Retina (tissue), 1 donor: ENCODE measurements at regions not wholly inside any gene's neighbourhood (a gene's known extent, or its start where the extent isn't known, plus 50 kb on each side); places are given as distances from the start of the nearest gene placed in this dataset.
A peak's percentile ranks its signal among the peaks of the same experiment; 100 is the strongest.

Source experiments
- DNase-seq: peaks from one replicate; pipeline ENCODE4 v3.0.0-alpha.2; 2016

DNA sequence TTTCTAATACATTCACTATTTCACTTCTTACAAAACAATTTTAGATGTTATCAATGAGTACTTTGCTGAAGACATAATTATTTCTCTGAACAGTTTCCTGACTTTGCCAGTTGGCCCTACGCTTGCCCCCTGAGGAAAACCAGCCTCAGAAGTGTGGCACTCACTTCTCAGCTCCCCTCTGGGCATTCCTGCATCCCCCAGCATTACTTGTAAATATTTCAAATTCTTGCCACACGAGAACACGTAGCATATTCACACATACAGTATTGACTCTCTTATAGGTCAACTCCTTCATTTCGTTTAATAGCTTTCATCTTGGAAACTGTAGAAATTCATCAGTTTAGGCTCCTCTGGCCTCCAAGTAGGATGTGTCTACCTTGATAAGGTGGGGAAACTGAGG, 65.2 kb downstream of the OTX2 start:
- no peak for DNase-seq

DNA sequence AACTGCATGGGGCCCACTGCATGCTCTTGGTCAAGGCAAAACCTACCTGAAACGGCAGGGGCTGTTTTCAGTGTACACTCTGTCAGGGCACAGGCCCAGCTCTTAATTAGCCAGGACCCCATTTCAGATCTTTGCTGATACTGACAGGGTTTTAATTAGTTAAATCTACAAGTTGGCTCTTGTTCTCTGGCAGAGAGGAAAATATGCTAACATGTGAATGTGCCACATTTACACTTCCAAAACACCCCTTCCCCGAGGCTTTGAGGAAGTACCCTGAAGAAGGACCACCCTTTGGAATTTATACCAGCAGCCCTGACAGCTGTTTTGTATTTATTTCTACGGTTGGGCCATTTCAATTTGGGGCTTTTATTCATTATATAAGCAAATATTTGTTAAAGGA, 66.3 kb downstream of the OTX2 start:
- no peak for DNase-seq

DNA sequence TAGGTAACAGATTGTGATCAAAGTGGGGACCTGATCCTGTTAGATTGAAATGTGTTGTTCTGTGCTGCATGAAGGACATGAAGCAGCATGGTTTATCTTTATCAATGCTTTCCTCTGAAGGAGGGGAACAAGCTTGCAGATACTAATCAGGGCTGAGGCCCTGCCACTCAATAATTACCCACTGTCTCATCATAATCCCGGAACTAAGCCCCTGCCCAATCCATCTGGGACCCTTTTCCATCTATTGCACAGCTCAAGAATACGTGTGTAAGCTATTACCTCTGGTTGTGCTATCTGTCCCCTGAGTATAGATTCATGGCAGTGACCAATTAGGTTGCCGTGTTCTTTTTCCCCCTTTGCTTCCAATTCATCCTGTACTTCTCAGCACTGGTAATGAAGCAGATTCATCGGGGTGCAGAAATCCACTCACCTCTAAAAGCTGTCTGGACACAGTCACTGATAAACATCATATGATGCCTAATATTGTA, 67.8 kb downstream of the OTX2 start:
- DNase-seq = peak; percentile 37

DNA sequence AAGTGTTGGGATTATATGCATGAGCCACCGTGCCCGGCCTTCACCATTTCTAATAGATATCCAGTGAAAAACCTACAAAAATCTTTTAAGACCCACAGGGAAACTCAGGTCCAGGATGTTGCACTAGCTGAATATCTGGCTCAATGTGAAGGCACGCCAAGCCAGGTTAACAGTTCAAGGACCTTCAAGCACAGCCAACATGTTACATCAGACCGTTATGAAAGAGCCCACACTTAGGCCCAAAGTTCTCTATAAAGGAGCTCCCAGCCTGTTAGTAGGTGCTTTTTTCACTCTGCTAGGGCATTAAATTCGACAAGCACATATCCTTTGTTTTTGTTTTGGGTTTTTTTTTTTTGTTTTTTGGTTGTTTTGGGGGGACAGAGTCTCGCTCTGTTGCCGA, 69.0 kb downstream of the OTX2 start:
- DNase-seq = no peak

DNA sequence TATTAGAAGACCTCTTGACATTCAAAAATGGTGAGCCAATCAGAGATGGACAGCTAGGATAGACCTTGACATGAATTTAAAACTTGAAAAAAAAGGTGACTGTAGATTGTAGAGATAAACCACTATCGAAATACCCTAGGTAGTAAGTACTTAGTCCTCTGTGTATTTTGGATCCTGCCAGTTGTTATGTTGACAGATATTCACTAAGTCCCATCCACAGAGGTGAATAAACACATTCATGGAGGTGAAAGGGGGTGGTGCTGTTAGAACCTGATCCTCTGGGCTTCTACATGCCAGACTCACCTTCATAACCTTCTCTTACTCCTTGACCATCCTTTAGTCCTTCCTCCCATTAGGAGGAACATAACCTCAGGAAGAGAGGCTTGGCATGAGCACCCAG, 72.3 kb downstream of the OTX2 start:
- no peak for DNase-seq

DNA sequence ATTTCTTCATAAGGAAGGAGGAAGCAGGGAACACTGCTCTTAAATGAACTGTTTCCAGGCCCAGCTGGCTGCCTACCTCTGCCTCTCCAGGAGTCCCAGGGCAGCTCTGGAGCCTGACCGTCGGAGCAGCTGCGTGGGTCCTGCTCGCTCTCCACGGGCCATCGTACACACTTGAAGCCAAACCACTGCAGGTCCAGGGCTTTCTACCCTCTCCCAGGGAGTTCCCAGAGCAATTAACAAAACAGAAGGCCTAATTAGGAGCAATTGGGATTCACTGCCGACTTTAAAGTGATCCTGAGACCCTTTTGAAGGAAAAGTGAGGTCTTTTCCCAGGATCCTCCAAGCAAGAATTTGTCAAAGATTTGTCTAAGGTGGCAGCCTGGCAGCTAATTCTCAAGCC, 76.9 kb downstream of the OTX2 start:
- DNase-seq = no peak

DNA sequence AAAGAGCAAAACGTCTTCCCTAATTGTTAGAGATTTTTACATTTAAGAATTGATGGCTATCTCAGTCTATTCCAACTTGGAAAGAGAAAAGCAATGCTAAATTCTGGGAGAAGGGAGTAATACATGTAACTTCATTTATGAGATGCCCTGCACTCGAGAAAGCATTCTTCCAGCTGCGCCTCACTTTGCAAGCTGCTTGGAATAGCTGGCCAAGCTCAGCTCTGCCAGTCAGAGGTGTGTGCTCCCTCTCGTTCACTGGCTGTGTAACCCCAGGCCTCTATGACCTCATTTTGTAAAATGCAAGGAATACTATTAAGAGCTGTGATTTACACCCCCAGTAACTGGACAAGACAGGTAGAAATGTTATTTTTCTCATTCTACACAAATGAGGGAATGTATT, 79.1 kb downstream of the OTX2 start:
- no peak for DNase-seq

DNA sequence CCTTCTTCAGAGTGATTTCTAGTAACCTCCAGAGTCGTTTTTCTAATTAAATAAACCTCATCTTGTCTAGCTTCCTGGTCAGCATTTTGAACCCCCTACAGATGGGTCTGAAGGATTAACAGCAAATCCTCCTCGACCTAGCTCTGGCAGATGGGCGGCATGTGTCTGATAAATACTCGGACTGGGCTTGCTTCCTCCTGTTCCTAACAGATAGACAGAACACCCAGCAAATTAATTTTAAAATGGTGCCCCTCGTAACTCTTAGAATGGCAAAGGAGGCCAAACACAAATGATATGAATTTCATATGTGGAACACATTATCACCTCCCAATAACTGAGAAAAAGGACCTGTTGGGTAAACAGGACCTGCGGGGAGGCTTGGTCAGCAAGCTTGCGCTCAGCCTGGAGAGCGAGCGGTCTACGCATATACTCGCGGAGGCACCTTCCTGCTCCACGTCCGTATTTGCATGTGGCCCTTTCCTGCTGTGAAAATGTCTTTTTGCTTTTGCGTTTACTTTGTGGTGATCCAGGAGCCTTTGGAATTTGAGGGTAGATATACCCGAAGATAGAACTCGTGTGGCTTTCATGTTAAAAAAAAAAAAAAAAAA, 79.6 kb downstream of the OTX2 start:
- DNase-seq = peak; percentile 71

DNA sequence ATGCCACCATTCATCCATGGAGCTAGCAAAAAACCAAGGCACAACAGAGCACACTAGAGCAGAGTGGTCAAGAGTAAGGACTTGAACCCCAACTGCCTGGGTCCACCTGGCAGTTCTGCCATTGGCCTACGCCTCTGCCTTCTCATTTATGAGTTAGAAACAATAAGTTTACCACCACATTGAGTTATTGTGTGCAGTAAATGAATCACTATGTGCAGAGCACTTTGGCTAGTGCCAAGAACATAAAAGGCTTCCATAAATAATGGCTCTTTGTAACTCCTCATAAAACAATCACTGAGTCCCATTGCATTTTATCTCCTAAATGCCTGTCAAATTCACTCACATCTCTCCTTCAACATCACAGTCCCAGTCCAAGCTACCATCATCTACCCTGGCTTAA, 86.3 kb downstream of the OTX2 start:
- DNase-seq = no peak

DNA sequence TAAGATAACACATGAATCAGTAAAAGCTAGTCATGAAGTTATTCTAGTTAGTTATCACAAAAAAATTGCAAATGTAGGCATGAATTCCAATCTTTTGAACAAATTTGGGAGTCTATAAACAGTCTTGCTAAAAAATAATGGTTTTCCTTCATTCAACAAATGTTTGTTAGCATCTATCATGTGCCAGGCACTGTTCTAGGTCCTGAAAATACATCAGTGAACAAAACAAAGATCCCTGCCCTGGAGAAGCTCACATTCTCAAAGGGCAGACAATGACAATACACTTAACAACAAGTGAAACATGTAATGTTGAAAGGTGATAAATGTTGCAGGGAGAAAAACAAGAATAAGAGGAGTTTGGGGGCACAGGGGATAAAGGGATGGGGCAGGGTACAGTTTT, 86.9 kb downstream of the OTX2 start:
- DNase-seq = no peak

DNA sequence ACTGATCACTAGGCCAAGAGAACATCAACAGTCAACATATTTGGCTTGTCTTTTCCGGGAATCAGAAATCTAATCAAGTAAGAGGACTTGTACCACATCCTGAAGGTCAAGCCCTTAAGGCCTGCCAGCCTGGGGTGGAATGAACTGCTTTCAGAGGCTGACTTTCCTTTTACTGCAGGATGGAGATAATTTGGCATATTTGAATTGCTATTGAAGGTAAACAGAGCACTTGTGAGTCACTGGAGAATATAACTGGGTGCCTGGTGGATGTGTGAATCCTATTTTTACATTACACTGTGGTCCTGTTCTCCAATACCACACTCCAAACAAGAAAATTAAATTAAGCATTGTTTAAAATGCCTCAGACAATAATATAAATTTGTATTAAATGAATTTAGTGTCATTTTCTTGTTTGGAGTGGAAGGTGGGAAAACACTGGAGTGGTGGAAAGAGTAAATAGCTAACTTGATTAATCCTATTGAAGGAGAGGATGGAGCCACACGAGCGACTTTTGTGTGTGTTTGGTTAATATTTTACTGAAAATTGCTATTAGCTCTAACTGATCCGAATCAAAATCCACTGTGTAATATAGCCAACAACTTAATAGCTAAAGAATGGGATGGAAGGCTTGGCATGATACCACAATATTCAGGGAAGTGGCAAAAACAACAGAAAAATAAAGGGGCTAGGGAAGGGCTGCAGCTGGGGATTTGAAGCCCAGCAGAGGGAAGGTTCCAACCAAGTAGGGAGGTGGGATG, 89.4 kb downstream of the OTX2 start:
- no peak for DNase-seq

DNA sequence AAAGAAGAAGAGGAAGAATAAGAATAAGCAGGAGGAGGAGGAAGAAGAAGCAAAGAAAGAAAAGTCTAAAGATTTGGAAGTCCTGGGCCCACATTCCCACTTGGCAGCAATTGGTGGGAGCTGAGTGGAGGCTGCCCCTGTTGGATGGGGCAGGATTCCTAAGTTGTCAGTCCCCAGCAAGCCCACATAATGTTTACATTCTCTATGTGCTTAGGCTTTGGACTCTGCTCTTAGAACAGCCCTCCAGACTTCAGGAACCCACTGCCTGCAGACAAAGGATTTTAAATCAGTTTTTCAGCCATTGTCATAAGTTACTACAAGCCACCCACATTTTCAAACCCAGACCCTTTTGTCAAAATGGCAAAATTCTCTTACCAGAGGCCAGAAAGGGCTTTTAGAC, 92.0 kb downstream of the OTX2 start:
- DNase-seq = no peak

DNA sequence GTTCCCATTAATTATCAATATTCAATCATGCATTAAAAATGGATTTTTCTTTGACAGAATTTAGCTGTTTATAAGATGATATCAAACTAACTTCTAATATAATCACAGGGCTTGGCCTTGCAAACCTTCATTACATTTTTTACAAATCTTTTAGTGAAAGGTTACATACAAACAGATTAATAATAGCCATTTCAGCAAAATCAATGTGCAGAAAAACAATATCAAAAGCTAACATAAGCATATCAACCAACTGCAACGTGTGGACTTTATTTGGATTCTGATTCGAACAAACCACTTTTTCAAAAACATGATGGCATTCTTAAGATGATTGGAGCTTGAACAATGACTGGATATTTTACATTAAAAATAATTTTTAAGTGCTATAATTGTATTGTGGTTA, 93.6 kb downstream of the OTX2 start:
- no peak for DNase-seq

DNA sequence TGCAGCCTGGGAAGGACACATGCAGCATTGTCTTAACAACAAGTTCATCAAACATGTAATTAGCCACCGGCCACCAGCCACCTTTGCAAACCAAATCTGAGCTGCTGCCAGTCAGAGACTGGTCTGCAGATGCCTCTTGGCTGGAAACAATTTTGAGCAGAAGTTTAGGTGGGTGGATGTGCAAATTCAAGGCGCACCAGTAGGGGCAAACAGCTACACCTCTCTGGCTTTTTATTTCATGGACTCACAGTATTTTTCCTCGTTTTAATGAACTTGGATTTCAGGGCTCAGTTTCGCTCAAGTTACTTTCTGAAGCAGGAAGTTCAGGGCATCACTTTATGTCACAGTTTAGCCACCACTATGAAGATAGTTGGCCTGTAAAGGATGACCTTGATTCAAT, 94.3 kb downstream of the OTX2 start:
- DNase-seq = no peak

DNA sequence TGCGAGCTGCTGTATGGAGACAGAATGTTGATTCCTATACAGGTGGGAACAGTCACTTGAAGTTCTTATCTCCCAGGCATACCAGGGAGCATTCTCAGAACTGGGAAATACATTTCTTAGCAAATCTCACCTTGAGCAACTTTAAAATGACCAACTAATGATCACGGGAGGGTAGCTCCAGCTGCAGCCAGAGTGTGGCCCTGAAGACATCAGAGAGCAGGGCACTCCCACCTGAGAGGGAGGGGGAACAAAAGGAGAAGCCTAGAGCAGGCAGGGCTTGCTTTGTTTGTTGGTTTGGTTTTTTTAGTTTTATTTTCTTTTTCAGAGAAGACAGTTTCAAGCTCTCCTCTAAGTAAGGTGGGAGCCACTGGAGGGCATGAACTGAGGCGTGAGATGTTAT, 101.1 kb downstream of the OTX2 start:
- DNase-seq = no peak

DNA sequence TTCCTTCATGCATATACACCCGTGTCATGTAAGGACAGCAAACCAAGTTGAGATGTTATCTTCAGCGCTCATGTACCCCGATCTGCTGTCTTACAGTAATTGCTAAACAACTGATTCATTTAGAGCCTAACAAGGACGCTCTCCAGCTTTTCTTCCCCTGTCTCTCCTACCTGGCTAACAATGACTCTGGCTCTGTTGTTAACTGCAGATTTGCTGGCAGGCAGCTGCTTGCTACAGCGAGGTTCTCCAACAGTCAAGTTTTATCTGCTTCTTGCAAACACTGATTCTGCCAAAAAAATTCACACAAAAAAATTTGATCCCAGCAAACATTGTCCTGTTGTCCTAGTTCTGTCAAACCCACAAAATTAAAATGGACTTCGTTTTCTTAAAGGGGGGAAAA, 101.6 kb downstream of the OTX2 start:
- peak; percentile 37 for DNase-seq

DNA sequence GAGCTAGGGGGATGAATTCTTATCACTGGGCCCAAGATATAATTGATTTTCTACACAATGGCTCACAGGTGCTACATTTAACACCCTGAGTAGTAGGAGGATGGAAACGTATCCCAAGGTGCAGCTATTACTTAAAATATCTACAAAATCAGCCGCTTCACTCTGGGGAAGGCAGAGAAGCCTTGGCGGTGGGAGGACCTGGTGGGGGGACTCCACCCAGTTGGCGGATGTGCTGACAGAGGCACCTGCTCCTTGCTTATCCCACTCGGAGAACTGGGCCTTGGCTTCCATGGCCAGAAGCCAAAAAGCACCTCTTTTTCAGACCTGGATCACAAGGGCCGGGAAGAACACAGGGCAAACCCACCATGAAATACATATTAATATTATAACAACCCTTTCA, 106.3 kb downstream of the OTX2 start:
- DNase-seq = no peak

DNA sequence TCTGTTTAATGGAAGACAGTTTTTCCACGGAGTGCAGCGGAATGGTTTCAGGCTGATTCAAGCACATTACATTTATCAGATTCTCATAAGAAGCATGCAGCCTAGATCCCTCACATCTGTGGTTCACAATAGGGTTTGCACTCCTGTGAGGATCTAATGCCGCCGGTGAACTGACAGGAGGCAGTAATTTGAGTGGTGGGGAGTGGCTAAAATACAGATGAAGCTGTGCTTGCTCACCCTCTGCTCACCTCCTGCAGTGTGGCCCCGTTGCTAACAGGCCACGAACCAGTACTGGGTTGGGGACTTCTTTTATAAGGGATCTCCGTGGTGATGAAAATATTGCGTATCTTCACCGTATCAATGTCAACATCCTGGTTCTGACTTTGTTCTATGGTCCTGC, 107.8 kb downstream of the OTX2 start:
- no peak for DNase-seq
